ENCODE measurements at regions not wholly inside any gene's neighbourhood (a gene's known extent, or its start where the extent isn't known, plus 50 kb on each side); places are given as distances from the start of the nearest gene placed in this dataset.

DNA sequence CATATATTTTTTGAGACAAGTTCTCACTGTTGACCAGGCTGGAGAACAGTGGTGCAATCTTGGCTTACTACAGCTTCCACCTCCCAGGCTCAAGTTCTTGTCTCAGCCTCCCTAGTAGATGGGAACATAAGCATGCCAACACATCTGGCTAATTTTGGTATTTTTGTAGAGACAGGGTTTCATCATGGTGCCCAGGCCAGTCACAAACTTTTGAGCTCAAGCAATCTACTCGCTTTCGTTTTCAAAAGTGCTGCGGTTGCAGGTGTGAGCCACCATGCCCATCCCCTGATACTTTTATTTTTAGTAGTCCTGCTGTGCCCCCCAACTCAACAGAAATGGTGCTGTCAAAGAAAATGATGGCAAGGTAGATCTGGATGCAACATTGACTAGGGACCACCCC is 1127.3 kb downstream of the SUCLG1 start:
- DNase-seq (ENCODE audit: low read depth): no peak
- H3K4me3 ChIP-seq (ENCODE audit: low read depth, low read length): no peak overlapping the region
- TF ChIP-seq CTCF (IDR thresholded peaks at IDR 0.05; ENCODE audit: low read depth, low read length, missing control alignments): no peak

- no peak for DNase-seq (ENCODE audit: low read depth)
- H3K4me3 ChIP-seq (ENCODE audit: low read depth, low read length): no peak overlapping the region
- no peak for TF ChIP-seq CTCF (IDR thresholded peaks at IDR 0.05; ENCODE audit: low read depth, low read length, missing control alignments)
Measured at GRCh38 chr2:83323038-83323437, 1136.0 kb downstream of the SUCLG1 start.

GRCh38 chr2:83320053-83320452 is 1139.0 kb downstream of the SUCLG1 start:
- DNase-seq (ENCODE audit: low read depth): no peak
- no peak overlapping the region for H3K4me3 ChIP-seq (ENCODE audit: low read depth, low read length)
- no peak for TF ChIP-seq CTCF (IDR thresholded peaks at IDR 0.05; ENCODE audit: low read depth, low read length, missing control alignments)

- no peak for TF ChIP-seq CTCF (IDR thresholded peaks at IDR 0.05; ENCODE audit: low read depth, low read length, missing control alignments)
- no peak overlapping the region for H3K4me3 ChIP-seq (ENCODE audit: low read depth, low read length)
- DNase-seq (ENCODE audit: low read depth): no peak
Measured at GRCh38 chr2:83305758-83306378, 1153.2 kb downstream of the SUCLG1 start.

DNA sequence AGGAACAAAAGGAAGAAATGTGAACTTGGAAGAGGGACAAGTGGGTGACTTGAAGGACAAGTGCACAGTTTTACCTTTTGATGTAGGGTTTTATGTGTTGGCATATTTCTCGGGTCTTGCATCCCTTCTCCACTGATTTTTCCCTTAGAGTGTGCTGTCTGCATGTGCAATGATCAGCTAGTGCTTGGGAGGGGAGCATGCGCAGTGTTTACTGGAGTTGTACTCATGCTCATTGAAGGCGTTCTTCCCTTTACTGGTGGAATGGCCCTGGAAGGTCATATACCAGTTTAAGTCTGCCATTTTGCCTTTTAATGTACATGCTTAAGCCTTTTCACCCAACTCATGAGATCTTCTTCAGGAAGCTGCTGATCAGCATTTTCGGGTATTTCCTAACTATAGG is 1168.0 kb downstream of the SUCLG1 start:
- DNase-seq (ENCODE audit: low read depth): no peak
- TF ChIP-seq CTCF (IDR thresholded peaks at IDR 0.05; ENCODE audit: low read depth, low read length, missing control alignments): no peak
- no peak overlapping the region for H3K4me3 ChIP-seq (ENCODE audit: low read depth, low read length)

DNA sequence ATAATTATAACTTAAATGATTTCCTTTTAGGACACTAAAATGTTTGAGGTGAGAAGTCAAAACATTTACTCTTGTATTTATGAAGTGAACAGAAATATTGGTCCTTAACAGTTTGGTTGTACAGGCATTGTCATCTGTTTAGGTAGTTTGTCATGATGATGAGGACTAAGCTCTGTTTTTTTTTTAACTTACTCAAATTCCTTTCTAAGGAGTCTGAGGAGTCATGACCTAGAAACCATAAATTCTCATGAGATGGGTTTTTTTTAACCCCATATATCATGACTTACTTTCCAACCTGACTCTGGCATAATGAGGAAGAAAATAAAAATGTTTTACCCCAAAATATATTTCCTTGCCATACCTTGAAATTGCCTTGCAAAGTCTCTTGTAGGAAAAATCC is 1176.2 kb downstream of the SUCLG1 start:
- H3K4me3 ChIP-seq (ENCODE audit: low read depth, low read length): no peak overlapping the region
- DNase-seq (ENCODE audit: low read depth): no peak
- TF ChIP-seq CTCF (IDR thresholded peaks at IDR 0.05; ENCODE audit: low read depth, low read length, missing control alignments): no peak

GRCh38 chr2:83282043-83282795 is 1176.9 kb downstream of the SUCLG1 start:
- no peak overlapping the region for H3K4me3 ChIP-seq (ENCODE audit: low read depth, low read length)
- no peak for TF ChIP-seq CTCF (IDR thresholded peaks at IDR 0.05; ENCODE audit: low read depth, low read length, missing control alignments)
- DNase-seq (ENCODE audit: low read depth): no peak
